ENCODE measurements at regions not wholly inside any gene's neighbourhood (a gene's known extent, or its start where the extent isn't known, plus 50 kb on each side); places are given as distances from the start of the nearest gene placed in this dataset.
A peak's percentile ranks its signal among the peaks of the same experiment; 100 is the strongest.
"Not testable (repeated sequence)": the region's sequence is repeated elsewhere in the genome, so short reads cannot be mapped to it uniquely, and the experiment has no call there.

DNA sequence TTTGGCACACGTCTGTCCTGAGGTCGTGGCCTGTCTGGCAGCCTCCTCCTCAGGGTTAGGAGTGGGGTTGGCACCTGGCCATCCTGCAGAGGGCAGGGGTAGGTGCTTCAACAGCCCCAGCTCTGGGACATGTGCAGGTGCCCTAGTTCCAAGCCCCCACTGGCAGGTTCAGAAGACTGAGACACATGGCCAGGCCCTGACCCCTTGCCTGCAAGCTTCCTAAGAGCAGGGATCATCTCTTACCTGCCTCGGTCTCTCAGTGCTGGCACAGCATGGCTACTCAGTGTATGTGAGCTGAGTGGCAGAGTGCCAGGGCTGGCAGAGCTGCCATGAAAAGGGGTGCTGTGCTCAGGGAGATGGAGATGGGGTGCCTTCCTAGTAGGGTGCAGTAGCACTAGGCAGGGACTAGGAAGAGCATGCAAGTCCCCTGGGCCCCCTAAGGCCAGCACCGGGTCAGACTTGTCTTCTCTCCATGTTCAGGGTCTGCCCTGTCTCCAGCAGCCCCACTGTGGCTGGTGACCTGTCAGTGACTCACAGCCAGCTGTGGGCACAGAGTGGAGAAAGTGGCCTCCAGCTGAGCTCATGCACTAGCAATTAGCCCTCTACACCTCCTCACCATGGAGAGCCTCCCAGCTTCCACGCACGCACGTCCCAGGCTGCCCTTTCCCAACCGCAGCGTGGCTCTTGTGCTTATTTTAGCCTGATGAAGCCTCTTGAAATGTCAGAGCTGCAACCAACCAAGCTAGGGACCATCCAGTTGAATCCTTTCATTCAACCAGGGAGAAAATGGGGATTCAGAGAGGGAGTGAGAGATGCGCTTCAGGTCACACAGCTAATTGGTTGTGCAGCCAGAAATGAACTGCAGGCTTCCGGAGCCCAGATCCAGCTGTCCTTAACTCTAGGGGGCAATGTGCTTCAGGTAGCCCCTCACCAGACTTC, 116.6 kb downstream of the MRPL14 start:
- DNase-seq, result peak; percentile 55

- DNase-seq, result no peak
Measured at GRCh38 chr6:44009425-44010321, 117.6 kb downstream of the MRPL14 start.

- DNase-seq, result no peak
Measured at GRCh38 chr6:44008821-44009370, 118.4 kb downstream of the MRPL14 start.

GRCh38 chr6:44007818-44008621, 119.2 kb downstream of the MRPL14 start:
- DNase-seq, result no peak

DNA sequence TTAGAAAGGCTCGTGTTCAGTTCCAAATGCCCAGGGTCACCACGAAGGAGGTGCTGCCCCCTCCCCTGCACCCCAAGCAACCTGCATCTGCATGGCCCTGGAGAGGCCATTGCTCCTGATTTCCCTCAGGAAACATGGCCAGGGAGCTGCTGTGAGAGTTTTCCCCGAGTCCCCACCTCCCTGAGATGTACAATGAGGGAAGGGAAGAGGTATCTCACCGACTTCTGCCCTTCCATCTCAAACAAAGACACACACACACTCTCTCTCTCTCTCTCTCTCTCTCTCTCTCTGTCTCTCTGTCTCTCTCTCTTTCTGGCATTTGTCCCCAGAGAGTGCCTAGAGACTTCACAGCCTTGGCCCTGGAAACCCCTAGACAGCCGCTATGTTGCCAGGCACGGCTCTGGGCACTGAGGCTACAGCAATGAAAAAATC, 120.4 kb downstream of the MRPL14 start:
- DNase-seq, result no peak

DNA sequence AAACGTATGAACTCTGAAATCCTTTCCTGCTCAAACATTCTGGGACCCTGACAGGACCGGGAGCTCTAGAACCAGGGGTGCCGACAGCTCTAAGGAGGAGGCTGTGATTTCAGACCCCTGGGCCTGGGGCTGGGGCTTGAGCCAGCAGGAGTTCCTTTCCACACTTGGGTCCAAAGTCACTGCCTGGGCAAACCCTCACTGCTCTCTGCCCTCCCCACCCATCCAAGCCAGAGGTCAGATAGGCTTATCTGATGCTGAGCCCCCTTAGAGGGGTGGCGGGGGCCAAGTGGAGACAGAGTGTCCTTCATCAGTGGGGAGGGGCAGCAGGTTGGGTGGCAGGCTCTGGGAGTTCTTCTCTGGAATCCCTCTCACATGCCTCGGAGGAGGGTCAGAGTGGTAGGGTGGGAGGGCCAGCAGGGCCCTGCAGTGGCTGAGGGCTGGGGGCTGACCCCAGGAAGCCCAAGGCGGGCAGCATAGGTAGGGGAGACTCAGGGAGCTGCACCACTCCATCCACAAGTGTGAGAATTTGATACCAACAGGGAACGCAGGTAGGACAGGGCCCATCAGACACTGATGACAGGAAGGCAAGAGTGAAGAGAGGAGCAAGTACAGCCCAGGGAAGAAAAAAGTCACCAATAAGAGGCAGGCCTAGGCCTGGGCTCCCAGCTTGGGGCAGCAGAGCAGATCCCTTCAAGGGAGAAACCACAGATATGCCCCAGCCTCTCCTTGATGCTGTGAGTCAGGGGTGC, 121.0 kb downstream of the MRPL14 start:
- no peak for DNase-seq

GRCh38 chr6:44005507-44005903, 121.7 kb downstream of the MRPL14 start:
- no peak for DNase-seq

DNA sequence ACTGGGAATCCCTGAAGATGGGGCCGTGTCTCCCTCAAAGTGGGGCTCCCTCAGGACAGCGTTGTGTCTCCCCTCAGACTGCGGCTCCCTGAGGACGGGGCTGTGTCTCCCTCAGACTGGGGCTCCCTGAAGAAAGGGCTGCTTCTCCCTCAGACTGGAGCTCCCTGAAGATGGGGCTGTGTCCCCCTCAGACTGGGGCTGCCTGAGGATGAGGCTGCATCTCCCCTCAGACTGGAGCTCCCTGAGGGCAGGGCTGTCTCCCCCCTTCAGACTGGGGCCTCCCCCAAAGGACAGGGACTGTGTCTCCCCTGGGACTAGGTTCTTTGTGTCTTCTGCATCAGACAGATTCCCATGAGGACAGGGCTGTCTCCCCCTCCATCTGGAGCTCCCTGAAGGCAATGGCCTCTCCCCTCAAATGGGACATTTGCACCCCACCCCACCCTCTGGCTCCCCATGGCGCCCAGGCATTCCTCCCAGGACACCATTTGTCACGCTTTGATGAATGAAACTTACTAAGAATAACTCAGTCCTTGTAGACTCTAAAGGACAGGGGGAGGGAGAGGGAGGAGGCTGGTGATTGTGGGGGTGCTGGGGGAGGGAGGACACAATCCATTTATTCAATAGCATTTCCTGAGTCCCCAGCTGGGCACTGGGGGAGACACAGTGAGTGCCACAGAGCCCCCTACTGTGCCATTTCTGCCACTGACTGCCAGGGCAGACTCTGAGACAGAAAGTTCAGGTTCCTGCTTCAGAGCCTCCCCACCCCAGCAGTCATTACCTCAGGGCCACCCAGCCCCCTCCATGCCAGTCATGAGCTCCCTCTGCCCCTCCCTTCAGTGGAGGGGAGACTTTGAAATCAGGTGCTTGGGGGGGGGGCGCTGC, 122.4 kb downstream of the MRPL14 start:
- DNase-seq, result no peak

- no peak for DNase-seq
Measured at GRCh38 chr6:44004136-44004535, 123.1 kb downstream of the MRPL14 start.

DNA sequence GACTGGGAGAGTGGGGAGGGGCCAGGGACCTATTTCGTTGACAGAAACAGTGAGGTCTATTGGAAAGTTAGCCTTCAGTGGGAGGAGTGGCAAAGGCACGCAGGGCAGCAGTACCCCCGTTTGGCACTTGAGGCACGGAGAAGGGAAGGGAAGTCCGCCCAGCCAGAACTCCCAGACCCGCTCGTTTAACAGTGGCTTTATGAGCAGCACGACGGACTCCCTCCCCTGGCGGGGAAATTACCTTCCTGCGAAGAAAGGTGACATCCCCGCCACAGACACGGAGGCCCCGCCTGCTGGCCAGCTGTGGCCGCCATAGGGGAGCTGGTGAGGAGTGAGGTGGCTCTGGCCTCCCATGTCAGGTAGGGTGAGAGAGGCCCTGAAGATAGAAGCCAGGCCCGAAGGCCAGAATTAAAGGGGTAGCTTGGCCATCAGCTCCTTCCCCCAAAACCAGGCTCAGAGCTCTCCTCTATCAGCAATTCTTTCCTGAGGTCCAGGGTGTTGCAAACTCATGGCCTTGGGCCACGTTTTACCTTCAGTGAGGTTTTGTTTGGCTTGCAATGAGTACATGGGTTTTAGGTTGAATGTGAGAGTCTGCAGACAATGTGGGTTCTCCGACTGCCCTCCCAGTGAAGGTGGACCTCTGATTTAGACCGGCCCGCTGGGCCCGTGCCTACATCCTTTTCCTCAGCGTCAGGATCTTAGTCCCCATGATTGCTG, 123.7 kb downstream of the MRPL14 start:
- DNase-seq, result no peak

DNA sequence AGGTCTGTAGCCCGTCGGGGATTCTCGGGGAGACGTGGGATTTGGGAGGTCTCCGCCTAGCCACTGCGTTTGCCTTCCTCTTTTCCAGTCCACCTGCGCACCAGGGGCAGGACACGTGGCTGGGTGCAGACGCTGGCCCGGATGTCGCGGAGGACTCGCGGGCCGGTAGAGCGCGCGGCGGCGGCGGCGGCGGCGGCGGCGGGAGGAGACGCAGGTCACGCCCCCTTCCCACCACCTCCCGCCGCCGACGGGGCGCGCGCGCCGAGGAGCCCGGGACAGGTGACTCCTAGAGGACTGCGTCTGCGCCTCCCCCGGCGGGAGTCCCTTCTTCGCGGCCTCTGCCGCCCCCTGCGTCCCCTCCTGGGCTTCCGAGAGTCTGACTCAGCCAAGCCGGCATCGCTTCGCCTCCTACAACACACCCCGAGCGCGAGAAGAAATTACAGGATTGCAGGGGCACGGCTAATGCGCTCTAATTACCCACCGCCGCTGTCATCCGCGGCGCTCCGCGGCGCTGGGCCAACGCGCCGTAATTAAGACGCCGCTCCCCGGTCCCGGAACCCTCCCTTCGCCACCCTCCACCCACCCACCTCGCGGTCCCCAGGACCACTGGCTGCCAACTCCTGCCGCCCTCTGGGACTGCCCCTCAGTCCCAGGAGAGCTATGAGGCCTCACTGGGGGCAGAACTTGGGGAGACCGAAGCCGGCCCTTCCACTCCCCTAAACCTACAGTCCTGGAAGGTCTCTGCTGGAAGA, 124.5 kb downstream of the MRPL14 start:
- DNase-seq, result peak; percentile 88

GRCh38 chr6:44002067-44002592, 125.1 kb downstream of the MRPL14 start:
- DNase-seq, result no peak

- peak; percentile 46 for DNase-seq
Measured at GRCh38 chr6:44001318-44002066, 125.8 kb downstream of the MRPL14 start.

DNA sequence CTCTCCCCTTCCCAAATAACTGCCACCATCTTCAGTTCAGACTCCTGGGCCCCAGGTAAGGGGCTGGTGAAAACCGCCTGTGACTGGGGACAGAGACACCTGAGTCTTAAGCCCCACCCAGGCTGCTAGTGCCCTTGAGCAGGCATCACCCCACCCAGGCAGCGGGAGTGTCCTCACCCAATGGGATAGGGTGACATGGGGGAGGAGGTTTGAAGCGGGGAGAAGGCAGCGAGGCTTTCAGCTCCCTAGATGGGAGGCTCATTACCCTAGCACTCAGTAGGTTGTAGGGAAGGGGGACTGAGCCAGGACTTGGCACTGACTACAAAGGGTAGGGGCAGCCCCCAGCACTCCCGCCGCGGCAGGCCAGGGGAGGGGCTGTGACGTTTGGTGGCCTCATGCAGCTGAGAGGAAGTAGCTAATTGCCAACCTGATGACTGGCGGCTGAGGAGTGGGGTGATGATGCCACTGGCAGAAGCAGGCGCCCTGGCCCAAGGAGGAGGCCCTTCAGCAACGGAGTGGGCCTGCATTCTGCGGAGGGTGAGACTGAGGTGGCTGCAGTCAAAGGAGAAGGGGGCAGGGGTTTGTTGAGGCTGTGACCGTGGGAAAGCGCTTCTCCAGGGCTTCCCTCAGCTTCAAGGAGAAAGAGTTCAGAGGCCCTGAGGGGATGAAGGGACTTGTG, 126.9 kb downstream of the MRPL14 start:
- peak; percentile 57 for DNase-seq

DNA sequence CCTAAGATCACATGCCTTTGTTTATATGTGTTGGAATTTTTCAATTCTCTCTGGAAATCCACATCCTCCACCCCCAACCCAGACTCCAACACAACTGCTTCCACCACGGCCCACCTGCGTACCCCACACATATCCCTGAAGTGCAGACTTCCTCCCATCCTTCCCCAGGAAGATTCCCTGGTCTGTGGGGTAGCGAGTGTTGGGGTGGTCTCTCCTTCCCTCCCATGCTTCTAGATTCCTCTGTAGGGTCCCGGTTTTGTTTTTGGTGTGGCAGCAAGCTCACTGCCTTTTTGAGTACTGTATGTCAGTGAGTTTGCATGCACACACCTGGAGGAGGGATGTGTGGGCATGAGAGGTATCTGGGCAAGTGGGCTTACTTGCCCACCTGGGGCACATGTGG, 127.6 kb downstream of the MRPL14 start:
- no peak for DNase-seq

DNA sequence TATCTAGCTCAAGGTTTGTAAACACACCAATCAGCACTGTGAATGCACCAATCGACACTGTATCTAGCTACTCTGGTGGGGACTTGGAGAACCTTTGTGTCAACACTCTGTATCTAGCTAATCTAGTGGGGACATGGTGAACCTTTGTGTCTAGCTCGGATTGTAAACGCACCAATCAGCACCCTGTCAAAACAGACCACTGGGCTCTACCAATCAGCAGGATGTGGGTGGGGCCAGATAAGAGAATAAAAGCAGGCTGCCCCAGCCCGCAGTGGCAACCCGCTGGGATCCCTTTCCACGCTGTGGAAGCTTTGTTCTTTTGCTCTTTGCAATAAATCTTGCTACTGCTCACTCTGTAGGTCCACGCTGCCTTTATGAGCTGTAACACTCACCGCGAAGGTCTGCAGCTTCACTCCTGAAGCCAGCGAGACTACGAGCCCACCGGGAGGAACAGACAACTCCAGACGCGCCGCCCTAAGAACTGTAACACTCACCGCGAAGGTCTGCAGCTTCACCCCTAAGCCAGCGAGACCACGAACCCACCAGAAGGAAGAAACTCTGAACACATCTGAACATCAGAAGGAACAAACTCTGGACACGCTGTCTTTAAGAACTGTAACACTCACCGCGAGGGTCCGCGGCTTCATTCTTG, 128.5 kb downstream of the MRPL14 start:
- DNase-seq, result not testable (repeated sequence)
